GM21529 (cell line): ENCODE measurements at regions not wholly inside any gene's neighbourhood (a gene's known extent, or its start where the extent isn't known, plus 50 kb on each side); places are given as distances from the start of the nearest gene placed in this dataset.
"Not testable (repeated sequence)": the region's sequence is repeated elsewhere in the genome, so short reads cannot be mapped to it uniquely, and the experiment has no call there.

Source experiments
- ATAC-seq: cut with Tn5 transposase; IDR thresholded peaks from one replicate; pipeline ENCODE4 v1.9.1; 2021; ENCODE audit not compliant: unreplicated experiment

- ATAC-seq, result no peak
Observed at GRCh38 chr2:53378791-53379190, 388.8 kb upstream of the CHAC2 start.

- no peak for ATAC-seq
Observed at GRCh38 chr2:53373126-53373525, 394.5 kb upstream of the CHAC2 start.

GRCh38 chr2:53366543-53366942 lies 401.1 kb upstream of the CHAC2 start:
- ATAC-seq, result no peak

- ATAC-seq, result no peak
Observed at GRCh38 chr2:53362934-53363333, 404.7 kb upstream of the CHAC2 start.

- ATAC-seq, result no peak
Observed at GRCh38 chr2:53356291-53356905, 411.2 kb upstream of the CHAC2 start.

- ATAC-seq, result no peak
Observed at GRCh38 chr2:53353135-53354114, 414.2 kb upstream of the CHAC2 start.

- ATAC-seq, result no peak
Observed at GRCh38 chr2:53347269-53347668, 420.3 kb upstream of the CHAC2 start.

- no peak for ATAC-seq
Observed at GRCh38 chr2:53342248-53342647, 425.4 kb upstream of the CHAC2 start.

- no peak for ATAC-seq
Observed at GRCh38 chr2:53334610-53335009, 433.0 kb upstream of the CHAC2 start.

GRCh38 chr2:53331667-53332066 lies 435.9 kb upstream of the CHAC2 start:
- no peak for ATAC-seq

GRCh38 chr2:53317861-53318260 lies 449.7 kb upstream of the CHAC2 start:
- ATAC-seq, result no peak

GRCh38 chr2:53315149-53315548 lies 452.5 kb upstream of the CHAC2 start:
- ATAC-seq, result no peak

- no peak for ATAC-seq
Observed at GRCh38 chr2:53314718-53315117, 452.9 kb upstream of the CHAC2 start.

- not testable (repeated sequence) for ATAC-seq
Observed at GRCh38 chr2:53313644-53314043, 454.0 kb upstream of the CHAC2 start.

- no peak for ATAC-seq
Observed at GRCh38 chr2:53312721-53313120, 454.9 kb upstream of the CHAC2 start.

GRCh38 chr2:53312181-53312580 lies 455.4 kb upstream of the CHAC2 start:
- no peak for ATAC-seq

- ATAC-seq, result no peak
Observed at GRCh38 chr2:53303012-53303578, 464.5 kb upstream of the CHAC2 start.

- ATAC-seq, result no peak
Observed at GRCh38 chr2:53302455-53302854, 465.1 kb upstream of the CHAC2 start.

GRCh38 chr2:53289309-53290006 lies 478.1 kb upstream of the CHAC2 start:
- ATAC-seq, result no peak

GRCh38 chr2:53286345-53286744 lies 481.3 kb upstream of the CHAC2 start:
- ATAC-seq, result no peak

GRCh38 chr2:53275743-53276142 lies 491.9 kb upstream of the CHAC2 start:
- ATAC-seq, result no peak
